CD4-positive, alpha-beta T cell treated with Interleukin-10 for 1 hour (primary cell): ENCODE measurements at regions not wholly inside any gene's neighbourhood (a gene's known extent, or its start where the extent isn't known, plus 50 kb on each side); places are given as distances from the start of the nearest gene placed in this dataset.
"Not testable (repeated sequence)": the region's sequence is repeated elsewhere in the genome, so short reads cannot be mapped to it uniquely, and the experiment has no call there.

ENCODE experiments used
- DNase-seq: peaks from one replicate; pipeline ENCODE4 v3.0.0-alpha.2; 2020

GRCh38 chr17:33868899-33869298 lies 386.2 kb upstream of the CCL2 start:
- no peak for DNase-seq

GRCh38 chr17:33870936-33871335 lies 384.1 kb upstream of the CCL2 start:
- no peak for DNase-seq

- DNase-seq = no peak
These were observed 383.2 kb upstream of the CCL2 start for GRCh38 chr17:33871720-33872540.

GRCh38 chr17:33873201-33873617 lies 381.9 kb upstream of the CCL2 start:
- DNase-seq = no peak

GRCh38 chr17:33874617-33875060 lies 380.4 kb upstream of the CCL2 start:
- DNase-seq = no peak

GRCh38 chr17:33875973-33876372 lies 379.1 kb upstream of the CCL2 start:
- no peak for DNase-seq

GRCh38 chr17:33882273-33882672 lies 372.8 kb upstream of the CCL2 start:
- DNase-seq = not testable (repeated sequence)

GRCh38 chr17:33882677-33883076 lies 372.4 kb upstream of the CCL2 start:
- DNase-seq = not testable (repeated sequence)

GRCh38 chr17:33888455-33888854 lies 366.6 kb upstream of the CCL2 start:
- no peak for DNase-seq

- DNase-seq = no peak
These were observed 366.0 kb upstream of the CCL2 start for GRCh38 chr17:33889040-33889439.

GRCh38 chr17:33889766-33890165 lies 365.3 kb upstream of the CCL2 start:
- no peak for DNase-seq

- no peak for DNase-seq
These were observed 362.1 kb upstream of the CCL2 start for GRCh38 chr17:33892717-33893591.

- DNase-seq = no peak
These were observed 359.6 kb upstream of the CCL2 start for GRCh38 chr17:33895491-33895890.

GRCh38 chr17:33896263-33896662 lies 358.8 kb upstream of the CCL2 start:
- DNase-seq = no peak

- no peak for DNase-seq
These were observed 354.0 kb upstream of the CCL2 start for GRCh38 chr17:33901085-33901484.

GRCh38 chr17:33902901-33903449 lies 352.1 kb upstream of the CCL2 start:
- DNase-seq = no peak

GRCh38 chr17:33904476-33904875 lies 350.6 kb upstream of the CCL2 start:
- no peak for DNase-seq

GRCh38 chr17:33905338-33905800 lies 349.7 kb upstream of the CCL2 start:
- no peak for DNase-seq

GRCh38 chr17:33908363-33909064 lies 346.6 kb upstream of the CCL2 start:
- DNase-seq = no peak

- DNase-seq = no peak
These were observed 344.8 kb upstream of the CCL2 start for GRCh38 chr17:33910200-33910857.

GRCh38 chr17:33914125-33914524 lies 341.0 kb upstream of the CCL2 start:
- no peak for DNase-seq

- no peak for DNase-seq
These were observed 332.1 kb upstream of the CCL2 start for GRCh38 chr17:33922971-33923370.
